ENCODE measurements at regions not wholly inside any gene's neighbourhood (a gene's known extent, or its start where the extent isn't known, plus 50 kb on each side); places are given as distances from the start of the nearest gene placed in this dataset.
"Not testable (repeated sequence)": the region's sequence is repeated elsewhere in the genome, so short reads cannot be mapped to it uniquely, and the experiment has no call there.

DNA sequence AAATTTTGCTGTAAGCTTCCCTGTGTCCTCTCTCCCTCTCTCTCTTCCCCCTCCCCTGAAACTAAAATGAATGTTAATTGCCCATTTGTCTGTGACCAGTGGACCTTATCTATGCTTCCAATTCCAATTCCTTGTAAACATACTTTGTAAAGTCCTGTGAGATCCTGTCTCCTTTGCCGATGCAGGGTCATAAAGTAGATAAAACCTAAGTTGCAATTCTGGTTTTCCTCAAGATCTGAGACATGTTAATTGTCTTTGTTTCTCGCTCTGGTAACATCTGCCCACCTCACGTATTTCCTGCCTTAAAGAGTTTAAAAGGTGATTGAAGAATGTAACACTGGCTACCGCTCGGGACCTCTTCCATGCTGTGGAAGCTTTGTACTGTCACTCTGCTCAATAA is 2503.4 kb downstream of the ARAP2 start:
- TF ChIP-seq, protein P1, sequence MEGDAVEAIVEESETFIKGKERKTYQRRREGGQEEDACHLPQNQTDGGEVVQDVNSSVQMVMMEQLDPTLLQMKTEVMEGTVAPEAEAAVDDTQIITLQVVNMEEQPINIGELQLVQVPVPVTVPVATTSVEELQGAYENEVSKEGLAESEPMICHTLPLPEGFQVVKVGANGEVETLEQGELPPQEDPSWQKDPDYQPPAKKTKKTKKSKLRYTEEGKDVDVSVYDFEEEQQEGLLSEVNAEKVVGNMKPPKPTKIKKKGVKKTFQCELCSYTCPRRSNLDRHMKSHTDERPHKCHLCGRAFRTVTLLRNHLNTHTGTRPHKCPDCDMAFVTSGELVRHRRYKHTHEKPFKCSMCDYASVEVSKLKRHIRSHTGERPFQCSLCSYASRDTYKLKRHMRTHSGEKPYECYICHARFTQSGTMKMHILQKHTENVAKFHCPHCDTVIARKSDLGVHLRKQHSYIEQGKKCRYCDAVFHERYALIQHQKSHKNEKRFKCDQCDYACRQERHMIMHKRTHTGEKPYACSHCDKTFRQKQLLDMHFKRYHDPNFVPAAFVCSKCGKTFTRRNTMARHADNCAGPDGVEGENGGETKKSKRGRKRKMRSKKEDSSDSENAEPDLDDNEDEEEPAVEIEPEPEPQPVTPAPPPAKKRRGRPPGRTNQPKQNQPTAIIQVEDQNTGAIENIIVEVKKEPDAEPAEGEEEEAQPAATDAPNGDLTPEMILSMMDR (IDR thresholded peaks at IDR 0.05): not testable (repeated sequence)
- not testable (repeated sequence) for TF ChIP-seq POLR2A, EP300 (IDR thresholded peaks at IDR 0.05)
